Ishikawa (cell line): ENCODE measurements at regions not wholly inside any gene's neighbourhood (a gene's known extent, or its start where the extent isn't known, plus 50 kb on each side); places are given as distances from the start of the nearest gene placed in this dataset.

ENCODE experiments used
- CEBPB ChIP-seq: IDR thresholded peaks from 2 replicates; pipeline ENCODE4 v1.6.1; 2012
- CREB1 ChIP-seq: IDR thresholded peaks from 2 replicates; pipeline ENCODE4 v1.6.1; 2012; ENCODE audit warnings: low read depth
- EGR1 ChIP-seq: IDR thresholded peaks from 2 replicates; pipeline ENCODE4 v1.6.1; 2012
- EP300 ChIP-seq: IDR thresholded peaks from 2 replicates; pipeline ENCODE4 v1.6.1; 2012; ENCODE audit warnings: borderline replicate concordance
- FOXM1 ChIP-seq: IDR thresholded peaks from 2 replicates; pipeline ENCODE4 v1.6.1; 2012; ENCODE audit warnings: low read depth, borderline replicate concordance
- NFIC ChIP-seq: IDR thresholded peaks from 2 replicates; pipeline ENCODE4 v1.6.1; 2012
- RAD21 ChIP-seq: IDR thresholded peaks from 2 replicates; pipeline ENCODE4 v1.6.1; 2012; ENCODE audit warnings: low read depth
- TAF1 ChIP-seq: IDR thresholded peaks from 2 replicates; pipeline ENCODE4 v1.6.1; 2012; ENCODE audit warnings: low read depth, mild to moderate bottlenecking
- TCF12 ChIP-seq: IDR thresholded peaks from 2 replicates; pipeline ENCODE4 v1.6.1; 2012; ENCODE audit warnings: low read depth
- TEAD4 ChIP-seq: IDR thresholded peaks from 2 replicates; pipeline ENCODE4 v1.6.1; 2012
- YY1 ChIP-seq: IDR thresholded peaks from 2 replicates; pipeline ENCODE4 v1.6.1; 2012; ENCODE audit warnings: low read depth
- ZBTB7A ChIP-seq: IDR thresholded peaks from 2 replicates; pipeline ENCODE4 v1.6.1; 2012; ENCODE audit warnings: low read depth
- TF ChIP-seq, protein P1 (sequence below): IDR thresholded peaks from 2 replicates; pipeline ENCODE4 v1.6.1; 2012
- TF ChIP-seq, protein P2 (sequence below): IDR thresholded peaks from 2 replicates; pipeline ENCODE4 v1.6.1; 2012; ENCODE audit warnings: low read depth, mild to moderate bottlenecking
- TF ChIP-seq, protein P3 (sequence below): IDR thresholded peaks from 2 replicates; pipeline ENCODE4 v1.6.1; 2012

DNA sequence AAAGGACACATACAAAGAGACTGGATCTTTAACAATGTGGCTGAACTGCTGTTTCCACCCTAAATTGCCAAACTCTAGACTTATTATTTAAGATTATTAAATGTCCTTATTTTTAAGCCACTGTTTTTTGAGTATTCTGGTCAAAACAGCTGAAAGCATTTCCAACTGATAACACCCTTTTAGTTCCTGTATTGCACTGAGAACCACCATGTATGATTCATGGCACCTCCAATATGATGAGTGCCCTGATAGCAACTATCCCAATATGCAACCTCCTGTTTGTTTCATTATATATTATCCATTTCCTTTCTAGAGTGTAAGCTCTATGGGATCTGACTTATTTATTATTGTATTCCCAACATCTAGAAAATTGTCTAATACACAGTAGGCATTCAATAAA lies 269.4 kb downstream of the HHIPL2 start:
- TF ChIP-seq FOXM1, result no peak
- TF ChIP-seq TCF12, result no peak
- TF ChIP-seq YY1, result no peak
- no peak for TF ChIP-seq ZBTB7A
- no peak for TF ChIP-seq NFIC
- TF ChIP-seq CREB1, result no peak
- TF ChIP-seq, protein P1, sequence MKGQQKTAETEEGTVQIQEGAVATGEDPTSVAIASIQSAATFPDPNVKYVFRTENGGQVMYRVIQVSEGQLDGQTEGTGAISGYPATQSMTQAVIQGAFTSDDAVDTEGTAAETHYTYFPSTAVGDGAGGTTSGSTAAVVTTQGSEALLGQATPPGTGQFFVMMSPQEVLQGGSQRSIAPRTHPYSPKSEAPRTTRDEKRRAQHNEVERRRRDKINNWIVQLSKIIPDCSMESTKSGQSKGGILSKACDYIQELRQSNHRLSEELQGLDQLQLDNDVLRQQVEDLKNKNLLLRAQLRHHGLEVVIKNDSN, result no peak
- TF ChIP-seq TEAD4, result no peak
- TF ChIP-seq, protein P2, sequence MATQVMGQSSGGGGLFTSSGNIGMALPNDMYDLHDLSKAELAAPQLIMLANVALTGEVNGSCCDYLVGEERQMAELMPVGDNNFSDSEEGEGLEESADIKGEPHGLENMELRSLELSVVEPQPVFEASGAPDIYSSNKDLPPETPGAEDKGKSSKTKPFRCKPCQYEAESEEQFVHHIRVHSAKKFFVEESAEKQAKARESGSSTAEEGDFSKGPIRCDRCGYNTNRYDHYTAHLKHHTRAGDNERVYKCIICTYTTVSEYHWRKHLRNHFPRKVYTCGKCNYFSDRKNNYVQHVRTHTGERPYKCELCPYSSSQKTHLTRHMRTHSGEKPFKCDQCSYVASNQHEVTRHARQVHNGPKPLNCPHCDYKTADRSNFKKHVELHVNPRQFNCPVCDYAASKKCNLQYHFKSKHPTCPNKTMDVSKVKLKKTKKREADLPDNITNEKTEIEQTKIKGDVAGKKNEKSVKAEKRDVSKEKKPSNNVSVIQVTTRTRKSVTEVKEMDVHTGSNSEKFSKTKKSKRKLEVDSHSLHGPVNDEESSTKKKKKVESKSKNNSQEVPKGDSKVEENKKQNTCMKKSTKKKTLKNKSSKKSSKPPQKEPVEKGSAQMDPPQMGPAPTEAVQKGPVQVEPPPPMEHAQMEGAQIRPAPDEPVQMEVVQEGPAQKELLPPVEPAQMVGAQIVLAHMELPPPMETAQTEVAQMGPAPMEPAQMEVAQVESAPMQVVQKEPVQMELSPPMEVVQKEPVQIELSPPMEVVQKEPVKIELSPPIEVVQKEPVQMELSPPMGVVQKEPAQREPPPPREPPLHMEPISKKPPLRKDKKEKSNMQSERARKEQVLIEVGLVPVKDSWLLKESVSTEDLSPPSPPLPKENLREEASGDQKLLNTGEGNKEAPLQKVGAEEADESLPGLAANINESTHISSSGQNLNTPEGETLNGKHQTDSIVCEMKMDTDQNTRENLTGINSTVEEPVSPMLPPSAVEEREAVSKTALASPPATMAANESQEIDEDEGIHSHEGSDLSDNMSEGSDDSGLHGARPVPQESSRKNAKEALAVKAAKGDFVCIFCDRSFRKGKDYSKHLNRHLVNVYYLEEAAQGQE, result no peak
- TF ChIP-seq, protein P3, sequence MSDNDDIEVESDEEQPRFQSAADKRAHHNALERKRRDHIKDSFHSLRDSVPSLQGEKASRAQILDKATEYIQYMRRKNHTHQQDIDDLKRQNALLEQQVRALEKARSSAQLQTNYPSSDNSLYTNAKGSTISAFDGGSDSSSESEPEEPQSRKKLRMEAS, result no peak
- TF ChIP-seq EP300, result no peak
- no peak for TF ChIP-seq CEBPB
- TF ChIP-seq TAF1, result no peak
- no peak for TF ChIP-seq EGR1
- no peak for TF ChIP-seq RAD21

DNA sequence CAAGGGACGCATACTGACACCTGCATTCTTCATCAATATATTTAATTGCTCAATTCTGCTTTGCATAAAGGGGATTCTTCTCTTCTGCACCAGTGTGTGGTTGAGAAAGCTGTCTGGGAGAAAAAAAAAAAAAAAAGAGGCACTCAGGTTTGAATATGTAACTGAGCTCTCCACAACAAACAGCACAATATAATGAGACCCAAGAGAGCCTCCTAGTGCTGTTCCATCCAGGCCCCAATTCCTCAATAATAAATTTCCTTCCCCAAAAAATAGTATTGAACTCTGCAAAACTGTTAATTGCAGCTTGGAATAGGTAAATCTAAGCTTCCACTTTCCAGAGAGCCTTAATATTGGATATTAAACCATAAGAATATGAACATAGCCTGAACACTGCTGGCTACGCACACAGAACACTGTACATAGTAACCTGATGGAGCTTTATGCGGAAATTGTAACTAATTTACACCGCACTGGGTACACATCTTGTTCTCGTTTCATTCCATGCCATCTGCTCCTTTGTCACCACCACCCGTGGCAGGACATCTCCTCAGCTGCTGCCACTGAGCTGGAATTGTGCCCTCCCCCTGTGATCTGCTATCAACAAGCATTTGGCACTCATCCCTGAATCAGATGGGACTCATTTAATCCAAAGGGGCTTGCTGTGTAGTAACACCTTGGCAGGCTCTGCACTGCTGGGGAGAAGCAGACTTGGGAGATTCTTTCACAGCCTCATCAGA lies 272.0 kb downstream of the HHIPL2 start:
- TF ChIP-seq, protein P1, result no peak
- TF ChIP-seq, protein P2, result no peak
- TF ChIP-seq EP300 (no peak), TEAD4 (no peak), RAD21 (no peak), YY1 (no peak), TCF12 (no peak), CREB1 (no peak), EGR1 (no peak), ZBTB7A (no peak), FOXM1 (no peak)
- TF ChIP-seq, protein P3, result no peak

DNA sequence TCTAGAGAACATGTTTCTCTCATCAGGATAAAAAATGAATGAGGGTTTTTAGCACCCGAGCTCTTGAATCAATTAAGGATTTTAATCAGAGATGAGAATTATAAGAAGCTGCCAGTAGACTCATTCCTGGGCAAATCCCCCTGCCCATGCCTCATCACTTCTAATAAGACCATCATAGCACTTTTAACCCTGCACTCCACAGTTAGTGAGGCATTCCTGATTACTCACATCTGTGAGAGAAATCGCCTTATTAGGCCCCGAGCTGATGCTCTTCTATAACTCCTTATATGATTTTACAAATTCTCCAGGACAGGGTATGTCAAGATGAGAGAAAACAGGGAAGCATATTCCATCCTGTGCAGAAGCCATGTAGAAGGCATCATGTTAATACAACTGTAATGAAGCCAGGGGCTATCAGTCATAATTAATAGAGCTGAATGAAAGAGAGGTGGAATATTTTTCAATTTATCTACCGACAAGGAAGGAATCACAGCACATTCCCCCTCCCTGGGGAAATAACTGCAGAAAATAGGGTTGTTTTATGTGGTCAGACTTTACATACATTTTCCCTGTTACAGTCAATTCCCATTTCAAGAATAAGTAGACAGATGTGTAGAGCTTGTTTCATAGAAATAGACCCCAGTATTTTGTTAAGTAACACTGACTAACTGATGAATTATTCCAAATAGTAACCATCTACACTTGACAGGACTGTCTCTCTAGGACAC lies 272.7 kb downstream of the HHIPL2 start:
- TF ChIP-seq FOXM1, result no peak
- no peak for TF ChIP-seq TAF1
- TF ChIP-seq EGR1, result no peak
- TF ChIP-seq, protein P1, result no peak
- TF ChIP-seq, protein P2, result no peak
- no peak for TF ChIP-seq TEAD4
- TF ChIP-seq YY1, result no peak
- no peak for TF ChIP-seq EP300
- TF ChIP-seq CREB1, result no peak
